GM18873 (cell line): ENCODE measurements at regions not wholly inside any gene's neighbourhood (a gene's known extent, or its start where the extent isn't known, plus 50 kb on each side); places are given as distances from the start of the nearest gene placed in this dataset.
"Not testable (repeated sequence)": the region's sequence is repeated elsewhere in the genome, so short reads cannot be mapped to it uniquely, and the experiment has no call there.

ENCODE experiments used
- ATAC-seq: cut with Tn5 transposase; IDR thresholded peaks from one replicate; pipeline ENCODE4 v1.9.1; 2021; ENCODE audit warnings: mild to moderate bottlenecking, moderate library complexity, moderate number of reproducible peaks; ENCODE audit not compliant: unreplicated experiment, low FRiP score

- not testable (repeated sequence) for ATAC-seq
Measured at GRCh38 chr19:27814274-27814673, 1398.7 kb downstream of the UQCRFS1 start.

GRCh38 chr19:27806471-27807070 is 1406.4 kb downstream of the UQCRFS1 start:
- no peak for ATAC-seq

GRCh38 chr19:27805848-27806247 is 1407.1 kb downstream of the UQCRFS1 start:
- no peak for ATAC-seq

- not testable (repeated sequence) for ATAC-seq
Measured at GRCh38 chr19:27802293-27802692, 1410.7 kb downstream of the UQCRFS1 start.

GRCh38 chr19:27796540-27796939 is 1416.4 kb downstream of the UQCRFS1 start:
- no peak for ATAC-seq

GRCh38 chr19:27796073-27796472 is 1416.9 kb downstream of the UQCRFS1 start:
- ATAC-seq, result no peak

GRCh38 chr19:27795369-27795768 is 1417.6 kb downstream of the UQCRFS1 start:
- ATAC-seq, result no peak

- ATAC-seq, result no peak
Measured at GRCh38 chr19:27794494-27795042, 1418.4 kb downstream of the UQCRFS1 start.

GRCh38 chr19:27793644-27794493 is 1419.1 kb downstream of the UQCRFS1 start:
- ATAC-seq, result peak; percentile 85

GRCh38 chr19:27793128-27793643 is 1419.8 kb downstream of the UQCRFS1 start:
- peak; percentile 50 for ATAC-seq

GRCh38 chr19:27792576-27793127 is 1420.3 kb downstream of the UQCRFS1 start:
- no peak for ATAC-seq

GRCh38 chr19:27780367-27781075 is 1432.4 kb downstream of the UQCRFS1 start:
- ATAC-seq, result no peak

GRCh38 chr19:27779954-27780353 is 1433.0 kb downstream of the UQCRFS1 start:
- ATAC-seq, result no peak

GRCh38 chr19:27777726-27778125 is 1435.2 kb downstream of the UQCRFS1 start:
- ATAC-seq, result no peak

GRCh38 chr19:27777242-27777641 is 1435.7 kb downstream of the UQCRFS1 start:
- no peak for ATAC-seq

- no peak for ATAC-seq
Measured at GRCh38 chr19:27776524-27776923, 1436.4 kb downstream of the UQCRFS1 start.

- no peak for ATAC-seq
Measured at GRCh38 chr19:27776020-27776419, 1436.9 kb downstream of the UQCRFS1 start.

- no peak for ATAC-seq
Measured at GRCh38 chr19:27775395-27775794, 1437.6 kb downstream of the UQCRFS1 start.

GRCh38 chr19:27774827-27775226 is 1438.1 kb downstream of the UQCRFS1 start:
- ATAC-seq, result no peak

GRCh38 chr19:27774337-27774736 is 1438.6 kb downstream of the UQCRFS1 start:
- ATAC-seq, result no peak
